H9 (cell line): ENCODE measurements at regions not wholly inside any gene's neighbourhood (a gene's known extent, or its start where the extent isn't known, plus 50 kb on each side); places are given as distances from the start of the nearest gene placed in this dataset.

Source experiments
- DNase-seq: peaks from one replicate; pipeline ENCODE4 v3.0.0-alpha.2; 2017
- H2AFZ ChIP-seq: one replicate; pipeline ENCODE4 v1.6.1; 2013; ENCODE audit warnings: mild to moderate bottlenecking, low read length, control low read depth, moderate library complexity
- H2AK5ac ChIP-seq: 2 replicates; pipeline ENCODE4 v1.6.1; 2013; ENCODE audit warnings: low read length, control low read depth, mixed read lengths; ENCODE audit not compliant: insufficient read length
- H2BK120ac ChIP-seq: one replicate; pipeline ENCODE4 v1.6.1; 2013; ENCODE audit warnings: low read depth, mild to moderate bottlenecking, low read length, control low read depth, inconsistent platforms; ENCODE audit not compliant: poor library complexity, severe bottlenecking
- H2BK12ac ChIP-seq: 2 replicates; pipeline ENCODE4 v1.6.1; 2013; ENCODE audit warnings: low read length, control low read depth, mixed read lengths, low read depth; ENCODE audit not compliant: insufficient read length
- H2BK15ac ChIP-seq: 2 replicates; pipeline ENCODE4 v1.6.1; 2013; ENCODE audit warnings: low read depth, low read length, control low read depth
- H2BK20ac ChIP-seq: one replicate; pipeline ENCODE4 v1.6.1; 2013; ENCODE audit warnings: low read depth, mild to moderate bottlenecking, low read length, control low read depth, inconsistent platforms; ENCODE audit not compliant: poor library complexity, severe bottlenecking
- H2BK5ac ChIP-seq: 2 replicates; pipeline ENCODE4 v1.6.1; 2013; ENCODE audit warnings: low read length, control low read depth, mixed read lengths; ENCODE audit not compliant: insufficient read length
- H3K14ac ChIP-seq: 2 replicates; pipeline ENCODE4 v1.6.1; 2013; ENCODE audit warnings: low read length, control low read depth; ENCODE audit not compliant: insufficient read depth
- H3K18ac ChIP-seq: 2 replicates; pipeline ENCODE4 v1.6.1; 2013; ENCODE audit warnings: low read depth, mild to moderate bottlenecking, mixed read lengths, low read length, control low read depth; ENCODE audit not compliant: insufficient read length
- H3K23ac ChIP-seq: 2 replicates; pipeline ENCODE4 v1.6.1; 2013; ENCODE audit warnings: low read length, control low read depth, mixed read lengths, low read depth; ENCODE audit not compliant: insufficient read length
- H3K23me2 ChIP-seq: 2 replicates; pipeline ENCODE4 v1.6.1; 2013; ENCODE audit warnings: low read depth, mild to moderate bottlenecking, mixed read lengths, low read length, control low read depth; ENCODE audit not compliant: insufficient read length, poor library complexity, severe bottlenecking
- H3K27ac ChIP-seq: 2 replicates; pipeline ENCODE4 v1.5.1; 2013; ENCODE audit warnings: low read length, control low read depth, mixed read lengths, low read depth; ENCODE audit not compliant: insufficient read length
- H3K27me3 ChIP-seq: 2 replicates; pipeline ENCODE4 v1.6.1; 2013; ENCODE audit warnings: low read length, control low read depth, inconsistent platforms; ENCODE audit not compliant: insufficient read depth
- H3K4ac ChIP-seq: 2 replicates; pipeline ENCODE4 v1.6.1; 2013; ENCODE audit warnings: low read depth, mild to moderate bottlenecking, control low read depth, inconsistent platforms, low read length, moderate library complexity
- H3K4me1 ChIP-seq: 2 replicates; pipeline ENCODE4 v1.6.1; 2013; ENCODE audit warnings: low read length, control low read depth, inconsistent platforms; ENCODE audit not compliant: insufficient read depth
- H3K4me2 ChIP-seq: 2 replicates; pipeline ENCODE4 v1.6.1; 2013; ENCODE audit warnings: low read length, control low read depth, mixed read lengths; ENCODE audit not compliant: insufficient read length, insufficient read depth
- H3K56ac ChIP-seq: 2 replicates; pipeline ENCODE4 v1.6.1; 2013; ENCODE audit warnings: low read depth, mild to moderate bottlenecking, mixed read lengths, low read length, control low read depth; ENCODE audit not compliant: insufficient read length
- H3K79me1 ChIP-seq: 2 replicates; pipeline ENCODE4 v1.6.1; 2013; ENCODE audit warnings: low read depth, mild to moderate bottlenecking, moderate library complexity, low read length, control low read depth, inconsistent platforms; ENCODE audit not compliant: insufficient read depth, poor library complexity, severe bottlenecking
- H3K79me2 ChIP-seq: 2 replicates; pipeline ENCODE4 v1.6.1; 2013; ENCODE audit warnings: low read length, control low read depth, inconsistent platforms; ENCODE audit not compliant: insufficient read depth
- H3K9ac ChIP-seq: 2 replicates; pipeline ENCODE4 v1.6.1; 2013; ENCODE audit warnings: low read length, control low read depth, mixed read lengths; ENCODE audit not compliant: insufficient read length; ENCODE audit errors: extremely low read depth
- H3K9me3 ChIP-seq: one replicate; pipeline ENCODE4 v1.6.1; 2013; ENCODE audit warnings: low read depth, low read length, inconsistent platforms; ENCODE audit not compliant: control insufficient read depth
- H3T11ph ChIP-seq: one replicate; pipeline ENCODE4 v1.6.1; 2013; ENCODE audit warnings: mild to moderate bottlenecking, low read length, control low read depth, inconsistent platforms
- H4K20me1 ChIP-seq: one replicate; pipeline ENCODE4 v1.6.1; 2013; ENCODE audit not compliant: control insufficient read depth, insufficient read length, insufficient read depth
- H4K5ac ChIP-seq: 2 replicates; pipeline ENCODE4 v1.6.1; 2013; ENCODE audit warnings: low read depth, mild to moderate bottlenecking, mixed read lengths, low read length, control low read depth; ENCODE audit not compliant: insufficient read length
- H4K8ac ChIP-seq: replicated peaks from 2 replicates; pipeline ENCODE4 v1.6.1; 2013; ENCODE audit warnings: low read length, control low read depth, mixed read lengths, low read depth; ENCODE audit not compliant: insufficient read length
- H4K91ac ChIP-seq: 2 replicates; pipeline ENCODE4 v1.6.1; 2013; ENCODE audit warnings: low read depth, mild to moderate bottlenecking, moderate library complexity, mixed read lengths, low read length, control low read depth; ENCODE audit not compliant: insufficient read length
- H3K27ac Mint-ChIP-seq, 3 experiments: 2 replicates in 2 of 3; 3 replicates in 1 of 3; pipeline ENCODE4 v1.8.0; 2020 to 2021; ENCODE audit warnings: mixed read lengths in 3 of 3, mild to moderate bottlenecking in 1 of 3, moderate library complexity in 1 of 3
- H3K27me3 Mint-ChIP-seq: 2 replicates; pipeline ENCODE4 v1.8.0; 2021; ENCODE audit warnings: low read depth, mild to moderate bottlenecking, moderate library complexity, mixed read lengths
- H3K36me3 Mint-ChIP-seq, 3 experiments: 2 replicates in 2 of 3; 3 replicates in 1 of 3; pipeline ENCODE4 v1.8.0; 2020 to 2021; ENCODE audit warnings: low read depth in 3 of 3, mixed read lengths in 3 of 3; ENCODE audit not compliant: insufficient read depth in 1 of 3
- H3K4me1 Mint-ChIP-seq, 2 experiments: 2 replicates each; pipeline ENCODE4 v1.8.0; 2020; ENCODE audit warnings: mixed read lengths in 2 of 2
- H3K4me3 Mint-ChIP-seq, 2 experiments: 2 replicates in 1 of 2; 3 replicates in 1 of 2; pipeline ENCODE4 v1.8.0; 2020 to 2021; ENCODE audit warnings: mild to moderate bottlenecking in 2 of 2, mixed read lengths in 2 of 2, moderate library complexity in 1 of 2
- H3K9me3 Mint-ChIP-seq, 2 experiments: 2 replicates in 1 of 2; 3 replicates in 1 of 2; pipeline ENCODE4 v1.8.0; 2020; ENCODE audit warnings: mild to moderate bottlenecking in 2 of 2, mixed read lengths in 2 of 2, moderate library complexity in 1 of 2
- WGBS: extraction: QIAGEN DNeasy Blood & Tissue Kit; methylation state at CpG from one replicate; pipeline ENCODE4 v1.1.7; 2013; ENCODE audit warnings: missing lambda C conversion rate, low lambda C conversion rate, mixed read lengths; ENCODE audit not compliant: insufficient read length; ENCODE audit errors: extremely low coverage; 5-methylcytosine and 5-hydroxymethylcytosine counted together
- TF ChIP-seq, protein P1 (sequence below): fragments of 200-600 bp; sonication (generic); conservative IDR thresholded peaks from 3 replicates; pipeline ENCODE4 v1.8.0; 2021; ENCODE audit warnings: antibody characterized with exemption, mild to moderate bottlenecking

DNA sequence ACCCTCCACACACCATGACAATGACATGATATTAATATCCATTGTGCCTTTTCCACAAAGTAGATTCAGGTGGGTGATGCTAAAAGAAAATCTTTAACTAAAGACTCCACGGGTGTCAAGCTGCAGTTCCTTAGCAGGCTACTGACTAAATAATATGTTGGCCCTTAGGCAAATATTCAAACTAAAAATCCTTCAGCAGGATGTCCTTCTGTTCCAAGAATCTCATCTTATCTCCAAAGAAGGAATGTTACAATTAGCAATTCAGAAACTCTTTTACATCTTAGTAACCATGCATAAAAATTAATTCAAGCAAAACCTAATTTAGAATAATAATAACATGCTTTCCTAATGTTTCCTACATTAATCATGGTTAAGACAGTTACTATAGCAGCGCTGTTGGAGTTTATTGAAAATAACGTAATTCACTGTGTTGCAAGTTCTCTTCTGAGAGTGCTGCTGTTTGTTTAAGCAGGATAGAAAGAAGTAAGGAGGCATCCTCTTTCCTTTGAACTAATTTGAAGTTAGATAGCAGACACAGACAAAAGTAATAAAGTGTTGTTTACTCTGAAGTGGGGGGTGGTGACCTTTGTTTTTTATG is 414.8 kb upstream of the CDH4 start:
- Histone ChIP-seq H2BK15ac (no peak overlapping the region), H3K14ac (no peak overlapping the region), H3K56ac (no peak overlapping the region), H3K4me1 (0 out of 2 replicates have a peak, but pooled peaks cover 4% of the 10 kb centered on the region), H3K9ac (no peak overlapping the region), H2BK120ac (no peak overlapping the region), H4K8ac (no peak overlapping the region), H2BK20ac (no peak overlapping the region), H3K27ac (no peak overlapping the region), H3K79me1 (no peaks in the 10 kb centered on the region), H3K4ac (no peak overlapping the region), H2BK12ac (no peak overlapping the region), H3K23me2 (no peaks in the 10 kb centered on the region), H2AK5ac (no peak overlapping the region), H3T11ph (no peak overlapping the region), H3K9me3 (no peaks in the 10 kb centered on the region), H2BK5ac (no peak overlapping the region), H2AFZ (no peak overlapping the region), H4K5ac (no peak overlapping the region), H3K4me2 (no peak overlapping the region), H3K27me3 (no peaks in the 10 kb centered on the region), H4K20me1 (no peaks in the 10 kb centered on the region), H3K23ac (no peak overlapping the region), H3K18ac (no peak overlapping the region), H3K79me2 (no peaks in the 10 kb centered on the region), H4K91ac (no peak overlapping the region)
- H3K27ac Mint-ChIP-seq, result no peak overlapping the region; a peak in 1 of 7 replicates
- peaks cover 3 to 5% of the 10 kb centered on the region in 2 experiments; a peak in 4 of 5 replicates for H3K9me3 Mint-ChIP-seq
- H3K4me3 Mint-ChIP-seq, result no peak overlapping the region
- WGBS, result no CpG with 5 or more reads among the region's 3 CpGs
- TF ChIP-seq, protein P1, sequence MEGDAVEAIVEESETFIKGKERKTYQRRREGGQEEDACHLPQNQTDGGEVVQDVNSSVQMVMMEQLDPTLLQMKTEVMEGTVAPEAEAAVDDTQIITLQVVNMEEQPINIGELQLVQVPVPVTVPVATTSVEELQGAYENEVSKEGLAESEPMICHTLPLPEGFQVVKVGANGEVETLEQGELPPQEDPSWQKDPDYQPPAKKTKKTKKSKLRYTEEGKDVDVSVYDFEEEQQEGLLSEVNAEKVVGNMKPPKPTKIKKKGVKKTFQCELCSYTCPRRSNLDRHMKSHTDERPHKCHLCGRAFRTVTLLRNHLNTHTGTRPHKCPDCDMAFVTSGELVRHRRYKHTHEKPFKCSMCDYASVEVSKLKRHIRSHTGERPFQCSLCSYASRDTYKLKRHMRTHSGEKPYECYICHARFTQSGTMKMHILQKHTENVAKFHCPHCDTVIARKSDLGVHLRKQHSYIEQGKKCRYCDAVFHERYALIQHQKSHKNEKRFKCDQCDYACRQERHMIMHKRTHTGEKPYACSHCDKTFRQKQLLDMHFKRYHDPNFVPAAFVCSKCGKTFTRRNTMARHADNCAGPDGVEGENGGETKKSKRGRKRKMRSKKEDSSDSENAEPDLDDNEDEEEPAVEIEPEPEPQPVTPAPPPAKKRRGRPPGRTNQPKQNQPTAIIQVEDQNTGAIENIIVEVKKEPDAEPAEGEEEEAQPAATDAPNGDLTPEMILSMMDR, result no peak
- peaks cover 16 to 28% of the 10 kb centered on the region in 2 experiments for H3K4me1 Mint-ChIP-seq
- no peak for DNase-seq
- peaks cover 0 to 4% (median 2%) of the 10 kb centered on the region in 3 experiments; a peak in 2 of 7 replicates for H3K36me3 Mint-ChIP-seq
- no peaks in the 10 kb centered on the region; the same call in 1 of the 2 replicates for H3K27me3 Mint-ChIP-seq
